GM21717 (cell line): ENCODE measurements at regions not wholly inside any gene's neighbourhood (a gene's known extent, or its start where the extent isn't known, plus 50 kb on each side); places are given as distances from the start of the nearest gene placed in this dataset.
"Not testable (repeated sequence)": the region's sequence is repeated elsewhere in the genome, so short reads cannot be mapped to it uniquely, and the experiment has no call there.

ENCODE experiments used
- ATAC-seq: cut with Tn5 transposase; IDR thresholded peaks from one replicate; pipeline ENCODE4 v1.9.1; 2021; ENCODE audit warnings: mild to moderate bottlenecking, moderate library complexity; ENCODE audit not compliant: unreplicated experiment

- no peak for ATAC-seq
Measured at GRCh38 chr5:62206150-62206829, 99.7 kb upstream of the KIF2A start.

GRCh38 chr5:62208218-62208852, 97.7 kb upstream of the KIF2A start:
- ATAC-seq, result no peak

GRCh38 chr5:62211405-62211804, 94.6 kb upstream of the KIF2A start:
- no peak for ATAC-seq

- no peak for ATAC-seq
Measured at GRCh38 chr5:62212648-62213047, 93.4 kb upstream of the KIF2A start.

GRCh38 chr5:62214701-62215100, 91.3 kb upstream of the KIF2A start:
- no peak for ATAC-seq

- ATAC-seq, result not testable (repeated sequence)
Measured at GRCh38 chr5:62216603-62217002, 89.4 kb upstream of the KIF2A start.

GRCh38 chr5:62217095-62217494, 88.9 kb upstream of the KIF2A start:
- ATAC-seq, result not testable (repeated sequence)

- not testable (repeated sequence) for ATAC-seq
Measured at GRCh38 chr5:62218860-62219259, 87.1 kb upstream of the KIF2A start.

- ATAC-seq, result not testable (repeated sequence)
Measured at GRCh38 chr5:62221881-62222280, 84.1 kb upstream of the KIF2A start.

- ATAC-seq, result not testable (repeated sequence)
Measured at GRCh38 chr5:62222305-62222704, 83.7 kb upstream of the KIF2A start.

GRCh38 chr5:62223312-62223670, 82.7 kb upstream of the KIF2A start:
- ATAC-seq, result peak; percentile 94

GRCh38 chr5:62224987-62225601, 80.9 kb upstream of the KIF2A start:
- ATAC-seq, result not testable (repeated sequence)

- ATAC-seq, result not testable (repeated sequence)
Measured at GRCh38 chr5:62230876-62231388, 75.1 kb upstream of the KIF2A start.

- no peak for ATAC-seq
Measured at GRCh38 chr5:62231576-62231975, 74.4 kb upstream of the KIF2A start.

- not testable (repeated sequence) for ATAC-seq
Measured at GRCh38 chr5:62232218-62232617, 73.8 kb upstream of the KIF2A start.

- ATAC-seq, result peak; percentile 65
Measured at GRCh38 chr5:62233083-62234046, 72.6 kb upstream of the KIF2A start.

GRCh38 chr5:62236593-62236992, 69.4 kb upstream of the KIF2A start:
- peak; percentile 72 for ATAC-seq

GRCh38 chr5:62237944-62238343, 68.1 kb upstream of the KIF2A start:
- ATAC-seq, result not testable (repeated sequence)

GRCh38 chr5:62238584-62238983, 67.4 kb upstream of the KIF2A start:
- not testable (repeated sequence) for ATAC-seq

GRCh38 chr5:62240494-62240893, 65.5 kb upstream of the KIF2A start:
- not testable (repeated sequence) for ATAC-seq

- not testable (repeated sequence) for ATAC-seq
Measured at GRCh38 chr5:62242000-62242399, 64.0 kb upstream of the KIF2A start.
